Astrocyte of the spinal cord (primary cell): ENCODE measurements at regions not wholly inside any gene's neighbourhood (a gene's known extent, or its start where the extent isn't known, plus 50 kb on each side); places are given as distances from the start of the nearest gene placed in this dataset.
A peak's percentile ranks its signal among the peaks of the same experiment; 100 is the strongest.

Experiments used
- DNase-seq: peaks from one replicate; pipeline ENCODE4 v3.0.0; 2011; ENCODE audit warnings: low read depth, low spot score
- H3K4me3 ChIP-seq: 2 replicates; pipeline ENCODE4 v1.5.1; 2011; ENCODE audit warnings: low read depth, mild to moderate bottlenecking, low read length, moderate library complexity
- in situ Hi-C: cut with HindIII; loops from 2 replicates; pipeline ENCODE4 v1.10.0; 2017; ENCODE audit warnings: low sequenced_read_pairs
- TF ChIP-seq, protein P1 (sequence below): IDR thresholded peaks from 2 replicates; pipeline ENCODE4 v1.5.1; 2012; ENCODE audit warnings: low read depth, mild to moderate bottlenecking, low read length, inconsistent platforms

DNA sequence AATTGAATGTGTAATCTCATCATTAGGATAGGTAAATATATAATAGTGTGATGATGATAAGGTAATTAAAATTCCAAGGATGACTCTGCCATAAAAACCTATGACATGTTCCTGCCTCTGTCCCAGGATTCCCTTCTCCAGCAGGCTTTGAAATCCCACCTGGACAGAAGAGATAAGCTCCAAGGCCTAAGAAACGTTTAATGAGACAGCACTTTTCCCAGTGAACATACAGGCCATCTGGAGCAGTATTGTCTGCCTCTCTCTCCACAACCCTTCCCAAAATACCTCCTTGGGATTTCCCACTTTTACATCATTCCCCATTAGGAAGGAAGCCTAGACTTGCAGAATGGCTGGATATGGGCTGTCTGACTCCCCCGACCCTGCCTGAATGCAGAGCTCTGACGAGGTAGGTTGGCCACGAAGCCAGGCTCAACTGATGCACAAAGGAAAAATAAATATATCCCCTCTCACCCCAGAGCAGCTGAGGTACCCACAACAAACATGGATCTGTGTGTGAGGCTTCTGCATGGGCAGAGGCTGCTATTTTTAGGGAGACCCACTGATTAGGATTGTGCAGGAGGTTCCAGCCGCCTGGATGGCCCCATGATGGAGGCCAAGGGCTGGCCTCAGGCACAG, 71.0 kb downstream of the TMPRSS5 start:
- TF ChIP-seq, protein P1, sequence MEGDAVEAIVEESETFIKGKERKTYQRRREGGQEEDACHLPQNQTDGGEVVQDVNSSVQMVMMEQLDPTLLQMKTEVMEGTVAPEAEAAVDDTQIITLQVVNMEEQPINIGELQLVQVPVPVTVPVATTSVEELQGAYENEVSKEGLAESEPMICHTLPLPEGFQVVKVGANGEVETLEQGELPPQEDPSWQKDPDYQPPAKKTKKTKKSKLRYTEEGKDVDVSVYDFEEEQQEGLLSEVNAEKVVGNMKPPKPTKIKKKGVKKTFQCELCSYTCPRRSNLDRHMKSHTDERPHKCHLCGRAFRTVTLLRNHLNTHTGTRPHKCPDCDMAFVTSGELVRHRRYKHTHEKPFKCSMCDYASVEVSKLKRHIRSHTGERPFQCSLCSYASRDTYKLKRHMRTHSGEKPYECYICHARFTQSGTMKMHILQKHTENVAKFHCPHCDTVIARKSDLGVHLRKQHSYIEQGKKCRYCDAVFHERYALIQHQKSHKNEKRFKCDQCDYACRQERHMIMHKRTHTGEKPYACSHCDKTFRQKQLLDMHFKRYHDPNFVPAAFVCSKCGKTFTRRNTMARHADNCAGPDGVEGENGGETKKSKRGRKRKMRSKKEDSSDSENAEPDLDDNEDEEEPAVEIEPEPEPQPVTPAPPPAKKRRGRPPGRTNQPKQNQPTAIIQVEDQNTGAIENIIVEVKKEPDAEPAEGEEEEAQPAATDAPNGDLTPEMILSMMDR = no peak
- no peak for DNase-seq
- in situ Hi-C loops = no loop called here
- H3K4me3 ChIP-seq = no peak overlapping the region

DNA sequence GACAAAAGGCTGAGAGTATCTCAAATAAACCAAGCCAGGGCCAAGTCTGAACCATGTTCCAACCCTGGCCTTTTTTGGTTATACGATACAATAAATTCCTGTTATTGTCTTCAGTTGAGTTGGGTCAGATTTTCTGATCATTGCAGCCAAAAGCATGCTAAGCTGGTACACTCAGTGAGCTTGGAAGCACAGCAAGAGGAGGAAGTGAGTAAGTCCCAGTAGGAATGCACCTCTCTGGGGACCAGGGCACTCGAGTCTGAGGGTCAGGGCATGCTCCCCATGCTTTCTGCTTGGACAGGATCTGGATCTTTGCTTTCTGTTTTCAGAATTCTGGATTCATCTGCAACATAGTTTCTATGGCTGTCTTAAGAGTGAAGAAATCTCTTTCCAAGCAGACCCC, 73.1 kb downstream of the TMPRSS5 start:
- peak; percentile 22 for DNase-seq
- in situ Hi-C loops = no loop called here
- no peak overlapping the region for H3K4me3 ChIP-seq
- TF ChIP-seq, protein P1 = no peak

DNA sequence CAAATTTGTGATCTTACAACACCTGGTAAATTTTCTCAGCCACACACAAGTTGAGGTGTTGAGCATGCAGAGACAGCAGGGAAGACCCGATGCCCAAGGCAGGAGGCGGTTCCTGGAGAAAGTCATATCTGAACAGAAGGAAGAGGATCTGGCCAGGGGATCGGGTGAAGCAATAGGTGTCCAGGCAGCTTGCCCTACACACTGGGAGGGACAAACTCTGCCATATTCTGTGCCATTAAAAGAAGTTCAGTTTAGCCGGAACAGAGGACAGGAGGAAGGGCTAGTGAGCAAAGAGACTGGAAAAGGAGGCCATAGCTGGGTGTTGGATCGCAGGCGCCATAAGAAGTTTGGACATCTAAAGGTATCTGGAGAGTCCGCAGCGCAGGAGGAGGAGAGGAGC, 76.5 kb downstream of the TMPRSS5 start:
- TF ChIP-seq, protein P1 = no peak
- DNase-seq = no peak
- no peak overlapping the region for H3K4me3 ChIP-seq
- in situ Hi-C loops = no loop called here

DNA sequence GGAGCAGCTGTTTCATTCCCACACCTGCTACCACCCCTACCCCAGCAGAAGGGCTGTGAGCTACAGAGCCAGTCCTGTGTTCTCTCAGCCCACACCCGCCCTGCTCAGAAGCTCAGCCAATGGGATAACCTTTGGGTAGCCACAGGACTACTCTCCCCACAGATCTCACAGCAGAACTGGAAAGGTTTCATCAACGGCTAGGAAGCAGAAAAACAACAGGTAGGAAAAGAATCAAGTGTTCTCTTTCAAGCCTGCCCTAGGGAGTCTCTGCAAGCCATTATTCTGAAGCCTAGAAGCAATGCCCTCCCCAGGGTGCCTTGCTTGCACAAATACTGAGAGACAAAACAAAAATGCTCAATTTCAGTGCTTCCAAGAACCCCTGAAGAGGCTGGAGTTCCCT, 77.2 kb downstream of the TMPRSS5 start:
- in situ Hi-C loops = no loop called here
- DNase-seq = no peak
- TF ChIP-seq, protein P1 = no peak
- H3K4me3 ChIP-seq = no peak overlapping the region

DNA sequence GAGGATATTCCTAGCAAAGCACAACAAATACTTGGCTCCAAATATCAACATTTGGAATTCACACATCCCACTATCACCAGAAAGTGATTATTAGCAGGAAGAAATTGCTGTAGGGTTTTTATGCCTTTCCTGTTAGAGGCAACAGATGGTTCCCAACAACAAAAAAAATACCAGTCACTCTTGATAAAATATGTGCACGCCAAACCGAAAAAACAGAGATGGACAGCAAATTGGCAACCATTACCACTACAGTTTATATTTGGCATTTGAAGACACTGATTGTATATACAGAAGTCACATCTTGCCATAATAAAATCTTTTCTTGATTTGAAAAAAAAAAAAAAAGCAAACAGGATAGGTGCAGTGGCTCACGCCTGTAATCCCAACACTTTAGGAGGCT, 78.2 kb downstream of the TMPRSS5 start:
- TF ChIP-seq, protein P1 = no peak

DNA sequence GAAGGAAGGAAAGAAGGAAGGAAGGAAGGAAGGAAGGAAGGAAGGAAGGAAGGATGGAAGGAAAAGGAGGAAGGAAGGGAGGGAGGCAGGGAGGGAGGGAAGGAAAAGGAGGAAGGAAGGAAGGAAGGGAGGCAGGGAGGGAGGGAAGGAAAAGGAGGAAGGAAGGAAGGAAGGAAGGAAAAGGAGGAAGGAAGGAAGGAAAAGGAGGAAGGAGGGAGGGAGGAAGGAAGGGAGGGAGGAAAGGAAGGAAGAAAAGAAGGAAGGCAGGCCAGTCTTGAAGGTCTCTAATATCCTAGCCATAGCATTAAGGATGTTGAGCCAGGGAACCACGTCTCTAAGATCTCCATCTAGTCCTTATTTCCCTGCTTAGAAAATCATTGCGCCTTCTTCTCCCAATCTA, 78.8 kb downstream of the TMPRSS5 start:
- in situ Hi-C loops = no loop called here
- DNase-seq = no peak
- no peak overlapping the region for H3K4me3 ChIP-seq
- TF ChIP-seq, protein P1 = no peak

More for the DNA sequence above, 78.2 kb downstream of the TMPRSS5 start:
- in situ Hi-C loops = no loop called here
- no peak overlapping the region for H3K4me3 ChIP-seq
- DNase-seq = no peak
